GM19324 (cell line): ENCODE measurements at regions not wholly inside any gene's neighbourhood (a gene's known extent, or its start where the extent isn't known, plus 50 kb on each side); places are given as distances from the start of the nearest gene placed in this dataset.

ENCODE experiments used
- ATAC-seq: cut with Tn5 transposase; IDR thresholded peaks from one replicate; pipeline ENCODE4 v1.9.1; 2021; ENCODE audit warnings: mild to moderate bottlenecking, moderate library complexity; ENCODE audit not compliant: unreplicated experiment, low FRiP score

DNA sequence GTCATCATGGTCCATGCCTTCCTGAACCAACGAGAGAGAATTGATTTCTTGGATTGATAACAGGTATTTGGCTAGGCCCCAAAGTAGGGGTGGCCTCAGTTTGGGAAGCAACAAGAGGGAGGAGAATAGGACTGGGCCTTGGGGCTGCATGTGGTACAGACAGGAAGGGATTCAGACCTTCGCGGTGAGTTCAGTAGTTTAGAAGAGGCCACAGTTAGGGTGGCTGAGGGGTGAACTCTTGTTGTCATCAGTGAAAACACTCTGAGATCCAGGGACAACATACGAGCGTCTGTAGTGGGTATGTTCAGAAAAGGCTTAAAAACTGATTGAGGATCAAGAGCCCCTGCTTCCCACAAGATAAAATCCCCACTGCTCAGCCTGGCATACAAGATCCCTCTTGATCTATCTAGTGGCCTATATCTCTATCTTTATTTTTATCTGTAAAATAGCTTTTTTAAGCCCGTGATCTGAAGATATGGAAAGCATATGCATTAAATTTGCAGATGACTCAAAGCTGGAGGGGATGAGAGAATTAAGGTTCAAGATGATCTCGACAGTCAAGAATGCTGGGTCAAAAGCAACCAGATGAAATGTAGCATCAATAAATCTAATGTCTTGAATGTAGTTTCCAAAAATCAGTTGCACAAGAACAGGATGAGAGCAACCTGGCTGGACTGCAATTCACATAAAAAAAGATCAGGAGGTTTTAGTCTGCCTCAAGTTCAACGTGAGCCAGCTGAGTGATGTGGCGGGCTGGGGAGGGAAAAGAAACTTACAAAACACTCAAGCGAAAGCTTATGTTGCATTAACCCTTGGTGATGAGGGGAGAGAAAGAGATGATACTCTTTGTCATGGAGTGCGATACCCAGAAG lies 221.1 kb upstream of the TLE3 start:
- no peak for ATAC-seq

DNA sequence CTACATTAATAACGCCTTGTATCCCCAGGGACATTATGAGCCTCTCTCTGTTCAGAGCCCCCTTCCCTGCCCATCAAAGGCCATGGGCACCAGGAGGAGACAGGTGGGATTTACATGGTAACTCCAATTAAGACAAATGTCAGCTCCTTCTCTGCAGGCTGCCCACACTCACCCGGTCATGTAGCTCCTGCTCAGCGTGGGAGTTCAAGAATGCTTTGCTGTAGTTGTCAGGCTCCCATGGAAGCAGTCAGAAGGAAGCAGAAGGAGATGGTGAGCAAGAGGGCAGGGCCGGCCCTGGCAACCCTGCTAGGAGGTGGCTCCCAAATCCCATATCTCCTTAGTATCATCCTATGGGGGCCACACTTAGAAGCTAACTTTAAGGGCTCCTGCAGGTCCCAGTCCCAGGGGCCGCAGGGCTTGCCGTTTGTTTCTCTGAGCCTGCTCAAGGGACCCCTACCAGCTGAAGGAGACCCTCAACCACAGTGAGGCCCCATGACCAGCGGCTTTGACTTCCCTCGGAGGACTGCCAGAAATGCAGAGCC lies 218.4 kb upstream of the TLE3 start:
- no peak for ATAC-seq

DNA sequence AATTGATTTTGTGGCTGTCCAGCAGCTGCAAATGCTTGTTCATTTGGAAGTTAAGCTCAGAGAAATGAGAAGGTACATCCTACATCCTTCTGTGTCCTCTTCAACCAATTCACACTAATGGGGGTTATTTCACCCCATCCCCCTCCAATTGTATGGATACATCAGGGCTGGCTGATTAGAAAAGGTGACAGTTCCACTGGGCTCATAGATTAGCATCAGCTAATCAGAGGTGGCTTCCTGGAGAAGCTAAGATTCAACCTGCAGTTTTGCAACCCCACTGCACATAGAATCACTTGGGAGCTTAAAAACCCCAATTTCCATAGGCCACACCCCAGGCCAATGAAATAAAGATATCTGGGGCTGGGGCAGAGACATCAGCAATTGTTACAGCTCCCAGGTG lies 217.7 kb upstream of the TLE3 start:
- no peak for ATAC-seq

DNA sequence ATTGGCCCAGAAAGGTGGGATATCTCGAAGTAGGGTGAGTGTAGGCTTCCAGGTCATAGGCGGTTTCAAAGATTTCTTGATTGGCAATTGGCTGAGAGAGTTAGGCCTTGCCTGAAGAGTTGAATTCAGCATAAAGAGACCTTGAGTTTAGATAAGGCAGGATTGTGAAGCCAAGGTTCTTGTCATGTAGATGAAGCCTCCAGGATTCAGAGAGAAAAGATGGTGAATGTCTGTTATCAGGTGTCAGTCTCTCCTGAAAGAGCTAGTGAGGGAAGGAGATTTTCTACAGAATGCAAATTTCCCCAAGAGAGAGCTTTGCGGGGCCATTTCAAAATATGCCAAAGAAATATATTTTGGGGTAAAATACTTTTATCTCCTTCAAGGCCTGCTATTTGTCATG lies 217.0 kb upstream of the TLE3 start:
- no peak for ATAC-seq

DNA sequence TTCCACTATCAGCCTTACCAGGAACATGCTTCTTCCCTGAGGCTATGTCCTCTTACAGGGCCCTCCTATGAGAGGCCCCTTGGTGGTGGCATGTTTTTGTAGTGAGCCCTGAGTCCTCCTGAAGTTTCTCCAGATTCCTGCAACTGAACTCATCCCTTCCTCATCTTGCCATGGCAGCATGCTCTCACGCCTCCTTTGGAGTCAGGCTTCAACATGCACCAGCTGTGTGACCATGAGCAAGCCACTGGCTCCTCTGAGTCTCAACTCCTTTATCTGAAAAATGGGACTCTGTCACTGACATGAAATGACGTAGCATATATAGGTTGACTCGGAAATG lies 216.3 kb upstream of the TLE3 start:
- no peak for ATAC-seq

DNA sequence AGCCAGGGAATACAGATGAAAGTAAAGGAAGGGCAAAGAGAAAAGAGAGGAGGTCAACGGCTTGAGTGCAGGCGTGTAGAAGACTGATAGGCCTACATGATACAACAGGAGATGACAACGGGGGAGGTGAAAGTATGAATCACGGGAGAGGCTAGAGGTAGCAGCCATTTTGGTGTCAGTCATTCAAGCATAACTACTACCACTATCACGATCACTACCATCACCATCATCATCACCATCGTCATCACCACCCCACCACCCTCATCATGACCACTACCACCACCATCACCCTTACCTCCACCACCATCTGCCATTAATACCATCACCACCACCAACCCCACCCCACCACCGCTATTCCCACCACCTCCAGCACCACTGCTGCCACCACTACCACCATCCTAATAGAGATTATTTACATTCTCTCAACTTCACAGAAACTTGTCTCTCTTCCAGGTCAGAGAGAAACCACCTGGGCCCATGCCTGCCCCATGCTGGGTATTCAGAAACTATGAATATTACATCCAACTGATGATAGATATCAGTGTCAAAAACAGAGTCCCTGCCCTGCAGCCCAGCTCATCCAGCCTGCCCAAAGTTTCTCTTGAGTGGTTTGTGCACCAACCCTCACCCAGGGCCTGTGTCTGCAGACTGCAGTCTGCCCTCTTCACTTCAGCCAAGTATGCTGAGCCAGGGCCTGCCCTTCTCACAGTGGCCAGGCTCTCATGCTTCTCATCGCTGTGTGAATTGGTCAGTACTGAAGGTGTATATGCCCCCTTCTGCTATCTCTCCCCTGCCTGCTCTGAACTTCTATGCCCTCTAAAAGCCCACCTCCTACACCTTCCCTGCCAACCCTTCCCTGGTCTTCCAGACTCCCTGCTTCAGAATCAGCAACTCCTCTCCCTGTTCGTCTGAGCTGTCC lies 215.6 kb upstream of the TLE3 start:
- no peak for ATAC-seq

DNA sequence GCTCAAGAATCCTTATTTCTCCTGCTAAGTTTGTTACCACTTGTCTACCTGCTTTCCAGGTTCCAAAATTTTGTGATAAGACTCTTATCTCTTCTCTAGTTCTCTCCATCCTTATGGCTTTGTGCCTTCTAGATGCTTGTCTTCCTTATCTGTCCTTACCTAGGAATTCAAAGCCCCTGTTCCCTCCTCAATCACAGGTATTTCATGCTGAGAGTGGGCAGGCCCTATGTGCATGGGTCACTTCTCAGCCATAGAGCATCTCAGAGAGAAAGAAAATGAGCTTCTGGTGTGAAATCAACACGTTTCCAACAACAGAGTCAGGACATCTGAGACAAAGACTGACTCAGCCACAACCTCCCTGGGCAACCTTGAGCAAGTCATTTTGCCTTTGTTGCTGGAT lies 214.1 kb upstream of the TLE3 start:
- no peak for ATAC-seq

DNA sequence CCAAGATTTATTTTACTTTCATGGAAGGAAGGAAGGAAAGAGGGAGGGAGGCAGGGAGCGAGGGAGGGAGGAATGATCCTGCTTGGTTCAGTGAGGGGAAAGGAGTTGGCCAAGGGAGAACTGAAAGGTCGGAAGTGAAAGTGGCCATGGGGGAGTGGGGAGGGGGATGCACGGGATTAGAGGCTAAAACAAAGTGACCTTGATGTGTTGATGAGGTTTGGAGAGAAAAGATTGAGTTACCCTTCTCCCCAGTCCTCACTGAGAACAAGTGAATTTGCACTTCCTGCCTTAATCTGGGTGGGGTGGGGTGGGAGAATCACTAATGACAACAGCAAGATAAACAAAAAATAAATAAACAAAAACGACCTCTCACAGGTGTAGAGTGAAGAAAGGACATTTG lies 212.0 kb upstream of the TLE3 start:
- ATAC-seq, result no peak

DNA sequence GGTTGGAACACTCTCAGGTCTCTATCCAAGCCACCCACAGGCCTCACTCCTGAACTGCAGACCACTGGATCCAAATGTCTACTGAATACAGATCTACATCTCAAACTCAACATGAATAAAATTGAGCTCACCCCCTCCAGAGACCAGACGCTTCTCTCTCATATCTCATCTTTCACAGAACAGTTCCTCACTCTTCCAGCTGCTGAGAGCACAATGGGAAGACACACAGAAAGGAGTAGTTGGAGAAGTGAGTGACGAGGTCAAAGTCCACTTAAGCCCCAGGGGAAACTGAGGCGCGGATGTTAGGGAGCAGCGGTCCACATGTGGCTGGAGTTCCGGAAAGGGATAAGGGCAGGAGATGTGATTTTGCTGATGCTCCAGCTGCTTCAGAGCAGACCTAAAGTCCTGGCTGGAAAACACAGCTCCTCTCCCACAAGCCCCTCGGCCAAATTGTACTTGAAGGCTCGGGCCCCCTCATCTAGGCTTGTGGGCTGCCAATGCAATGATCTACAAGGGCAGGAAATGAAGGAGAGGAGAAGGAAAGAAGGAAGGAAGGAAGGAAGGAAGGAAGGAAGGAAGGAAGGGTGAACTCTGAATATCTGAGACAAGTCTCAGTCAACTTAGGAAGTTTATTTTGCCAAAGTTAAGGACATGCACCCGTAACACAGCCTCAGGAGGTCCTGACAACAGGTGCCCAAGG lies 211.2 kb upstream of the TLE3 start:
- no peak for ATAC-seq

DNA sequence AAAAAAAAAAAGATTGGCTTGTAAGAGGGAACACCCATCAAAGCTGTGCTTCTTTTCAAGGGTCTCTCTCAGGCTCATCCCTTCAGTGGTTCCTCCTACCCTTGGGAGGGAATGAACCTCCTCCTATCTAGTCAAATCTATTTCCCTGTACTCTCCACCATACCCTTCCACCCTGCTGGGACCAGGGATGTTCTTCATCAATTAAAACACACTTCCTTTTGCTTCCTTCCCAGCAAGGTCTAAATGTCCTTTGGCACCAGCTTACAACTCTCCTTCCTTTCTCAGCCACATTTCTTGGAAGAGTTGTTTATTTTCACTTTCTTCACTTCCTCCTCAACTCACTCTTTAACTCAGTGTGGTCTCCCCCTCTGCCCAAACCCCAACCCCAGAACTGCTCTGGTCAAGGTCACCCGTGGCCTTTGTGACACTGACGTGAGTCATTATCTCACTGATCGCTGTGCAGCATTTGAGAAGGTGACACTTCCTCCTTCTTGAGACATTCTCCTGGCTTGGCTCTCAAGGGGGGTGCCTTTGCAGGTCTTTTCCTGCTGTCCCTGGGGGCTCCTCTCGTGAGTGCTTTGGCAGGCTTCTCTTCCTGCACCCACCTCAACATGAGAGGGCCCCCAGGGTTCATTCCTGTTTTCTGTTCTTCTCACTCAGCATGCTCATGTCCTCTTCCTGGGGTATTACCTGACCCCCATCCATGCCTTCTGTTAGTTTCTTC lies 210.5 kb upstream of the TLE3 start:
- ATAC-seq, result no peak

DNA sequence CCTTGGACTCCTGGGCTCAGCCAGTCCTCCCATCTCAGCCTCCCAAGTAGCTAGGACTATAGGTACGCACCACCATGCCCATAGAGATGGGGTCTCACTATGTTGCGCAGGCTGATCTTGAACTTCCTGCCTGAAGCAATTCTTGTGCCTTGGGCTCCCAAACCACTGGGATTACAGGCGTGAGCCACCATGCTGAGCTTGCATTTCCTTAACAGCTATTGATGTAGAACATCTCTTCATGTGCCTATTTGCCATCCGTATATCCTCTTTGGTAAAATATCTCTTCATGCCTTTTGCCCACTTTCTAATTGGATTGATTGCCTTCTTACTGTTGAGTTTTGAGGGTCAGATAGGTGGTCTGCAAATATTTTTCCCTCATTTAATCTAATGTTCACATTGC lies 208.9 kb upstream of the TLE3 start:
- ATAC-seq, result no peak

DNA sequence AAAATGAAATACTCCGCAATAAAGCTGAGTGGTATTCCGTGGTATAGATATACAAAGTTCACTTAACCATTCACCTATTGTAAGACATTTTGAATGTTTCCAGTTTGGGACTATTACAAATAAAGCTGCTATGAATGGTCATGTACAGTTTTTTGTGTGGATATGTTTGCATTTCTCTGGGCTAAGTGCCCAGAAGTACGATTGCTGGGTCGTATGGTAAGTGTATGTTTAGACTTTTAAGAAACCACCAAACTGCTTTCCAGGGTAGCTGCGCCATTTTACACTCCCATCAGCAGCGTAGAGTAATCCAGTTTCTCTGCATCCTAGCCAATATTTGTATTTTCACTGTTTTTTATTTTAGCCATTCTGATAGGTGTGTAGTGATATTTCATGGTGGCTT lies 208.4 kb upstream of the TLE3 start:
- ATAC-seq, result no peak

DNA sequence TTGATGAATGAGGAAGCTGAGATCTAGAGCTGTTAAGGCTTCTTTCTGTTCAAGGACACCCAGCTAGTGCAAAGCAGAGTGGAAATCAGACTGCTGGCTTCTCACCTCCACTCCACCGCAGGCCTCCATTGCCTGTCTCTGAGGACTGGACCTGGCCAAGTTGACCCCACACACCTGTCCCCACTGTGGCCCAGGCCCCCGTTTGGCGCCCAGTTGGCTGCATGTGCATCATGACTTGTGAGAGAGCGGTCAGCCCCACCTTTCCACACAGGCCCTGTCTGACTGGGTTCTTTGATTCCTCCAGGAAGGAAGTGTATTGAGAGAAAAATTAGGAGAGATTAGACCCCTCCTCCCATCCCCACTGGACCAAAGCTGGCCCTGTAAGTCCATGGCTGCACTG lies 206.3 kb upstream of the TLE3 start:
- ATAC-seq, result no peak

DNA sequence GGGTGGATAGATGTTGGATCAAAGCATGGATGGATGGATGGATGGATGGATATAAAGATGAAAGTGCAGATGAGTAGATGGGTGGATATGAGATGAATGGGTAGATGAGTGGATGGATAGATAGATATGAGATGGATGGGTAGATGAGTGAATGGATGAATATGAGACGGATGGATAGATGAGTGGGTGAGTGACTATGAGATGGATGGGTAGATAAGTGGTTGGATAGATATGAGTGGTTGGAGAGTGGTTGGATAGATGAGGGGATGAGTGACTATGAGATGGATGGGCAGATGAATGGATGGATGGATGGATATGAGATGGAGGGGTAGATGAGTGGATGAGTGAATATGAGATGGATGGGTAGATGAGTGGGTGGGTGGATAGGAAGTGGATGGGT lies 204.6 kb upstream of the TLE3 start:
- ATAC-seq, result no peak

DNA sequence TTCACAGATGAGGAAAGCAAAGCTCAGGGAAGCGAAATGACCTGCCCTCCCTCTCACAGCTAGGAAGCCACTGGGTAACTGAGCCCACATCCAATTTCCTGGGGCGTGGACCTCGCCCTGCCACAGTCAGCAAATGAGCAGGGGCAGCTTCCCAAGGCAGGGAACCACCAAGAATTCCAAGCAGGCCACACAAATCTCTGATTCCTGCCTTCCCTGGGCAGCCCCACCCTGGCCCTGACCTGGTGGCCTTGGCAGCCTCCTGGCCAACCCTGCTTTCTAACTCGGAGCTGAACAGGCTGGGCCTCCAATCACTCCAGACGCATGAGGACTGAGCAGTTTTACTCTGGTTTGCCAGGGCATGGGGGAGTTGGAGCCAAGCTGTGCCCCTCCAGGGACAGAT lies 203.7 kb upstream of the TLE3 start:
- no peak for ATAC-seq

DNA sequence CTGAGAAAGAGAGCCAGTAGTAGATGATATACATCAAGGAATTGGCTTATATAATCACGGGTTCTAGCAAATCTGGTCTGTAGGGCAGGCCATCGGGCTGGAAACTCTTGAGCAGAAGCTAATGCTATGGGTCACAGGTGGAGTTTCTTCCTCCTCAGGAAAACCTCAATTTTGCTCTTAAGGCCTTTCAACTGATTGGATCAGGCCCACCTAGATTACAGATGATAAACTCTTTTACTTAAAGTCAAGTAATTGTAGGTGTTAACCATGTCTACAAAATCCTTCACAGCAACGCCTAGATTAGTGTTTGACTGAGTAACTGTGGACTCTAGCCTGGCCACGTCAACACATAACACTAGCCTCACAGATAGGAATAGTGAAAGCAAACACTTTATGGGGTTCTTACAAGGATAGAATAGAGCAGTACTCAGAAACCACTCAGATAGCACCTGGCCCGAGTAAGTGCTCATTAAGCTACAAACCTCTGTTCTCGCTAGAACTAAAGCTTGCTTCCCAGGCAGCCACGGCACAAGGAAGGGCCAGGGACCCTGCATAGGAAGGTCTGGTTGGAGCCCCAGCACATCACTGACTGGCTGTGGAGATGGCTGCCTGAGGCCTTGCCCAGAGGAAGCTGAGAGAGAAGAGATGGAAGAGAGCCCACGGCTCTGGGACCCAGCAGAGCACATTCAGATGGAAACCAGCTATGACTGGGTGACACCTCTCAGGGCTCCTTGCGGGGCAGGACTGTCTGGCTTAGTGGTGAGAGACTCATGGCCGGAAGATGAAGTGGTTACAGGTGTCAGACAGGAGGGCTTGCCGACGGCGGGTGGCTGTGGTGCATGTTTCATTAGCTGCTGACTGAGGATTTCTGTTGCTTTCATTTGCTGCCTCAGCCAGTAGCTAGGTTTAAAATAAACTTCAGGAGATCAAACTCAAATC lies 202.5 kb upstream of the TLE3 start:
- peak; percentile 96 for ATAC-seq

DNA sequence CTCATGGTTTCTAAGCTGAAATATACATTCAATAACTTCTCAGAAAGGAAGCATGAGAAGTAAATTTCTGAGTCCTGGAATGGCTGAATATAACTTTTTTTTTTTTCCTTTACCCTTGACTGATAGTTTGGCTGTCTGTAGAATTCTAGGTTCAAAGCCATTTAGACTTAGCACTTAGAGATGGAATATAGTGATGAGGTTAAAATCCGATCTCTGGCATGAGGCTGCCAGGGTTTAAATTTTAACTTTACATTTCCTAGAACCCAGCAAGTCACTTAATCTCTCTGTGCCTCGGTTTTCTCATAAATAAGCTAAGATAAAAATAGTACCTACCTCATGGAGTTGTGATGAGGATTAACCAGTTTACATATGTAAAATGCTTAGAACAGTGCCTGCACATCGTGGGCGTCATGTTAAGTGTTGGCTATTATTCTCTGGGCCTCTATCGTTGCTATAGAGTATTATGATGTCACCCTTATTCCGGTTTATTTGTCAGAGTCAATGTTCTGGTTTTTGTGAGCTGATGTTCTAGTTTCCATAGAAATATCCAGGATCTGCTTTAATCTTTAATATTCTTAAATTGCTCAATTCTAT lies 199.8 kb upstream of the TLE3 start:
- no peak for ATAC-seq

DNA sequence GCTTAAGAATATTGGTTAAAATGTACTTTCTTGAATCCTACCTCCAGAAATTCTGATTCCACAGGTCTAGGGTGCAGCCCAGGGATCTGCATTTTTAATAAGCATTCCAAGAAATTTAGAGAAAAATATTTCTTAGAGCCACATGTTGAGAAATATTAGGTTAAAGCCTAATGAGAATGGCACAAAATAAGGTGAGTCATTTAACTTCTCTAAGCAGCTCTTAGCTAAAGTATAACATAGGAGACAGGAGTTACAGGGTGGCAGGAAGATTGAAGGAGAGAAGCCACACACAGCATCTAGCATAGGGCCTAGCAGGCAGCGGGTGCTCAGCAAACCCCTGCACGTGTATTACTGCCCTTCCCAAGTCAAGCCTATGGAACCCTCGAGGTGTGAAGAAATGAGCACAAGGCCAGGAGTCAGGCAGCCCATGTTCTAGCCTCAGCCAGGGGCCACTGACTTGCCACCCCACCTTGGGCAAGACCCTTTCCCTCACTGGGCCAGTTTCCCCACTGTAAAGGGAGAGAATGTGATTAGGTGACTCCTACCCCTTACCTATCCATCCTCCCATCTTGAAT lies 197.1 kb upstream of the TLE3 start:
- no peak for ATAC-seq
